ENCODE measurements at regions not wholly inside any gene's neighbourhood (a gene's known extent, or its start where the extent isn't known, plus 50 kb on each side); places are given as distances from the start of the nearest gene placed in this dataset.

- Histone ChIP-seq H3K27me3 (ENCODE audit: insufficient read depth, poor library complexity, severe bottlenecking) (peaks cover 4% of the 10 kb centered on the region), H3K4me1 (ENCODE audit: insufficient read depth, poor library complexity, severe bottlenecking) (no peaks in the 10 kb centered on the region), H3K4me3 (ENCODE audit: severe bottlenecking) (no peak overlapping the region), H3K27ac (ENCODE audit: poor library complexity, severe bottlenecking) (no peak overlapping the region), H3K36me3 (ENCODE audit: low read depth) (no peaks in the 10 kb centered on the region), H3K9me3 (ENCODE audit: severe bottlenecking) (peaks cover 3% of the 10 kb centered on the region)
- ATAC-seq (ENCODE audit: low read depth) = no peak
- no peak for DNase-seq (ENCODE audit: low spot score)
- TF ChIP-seq, protein P1, sequence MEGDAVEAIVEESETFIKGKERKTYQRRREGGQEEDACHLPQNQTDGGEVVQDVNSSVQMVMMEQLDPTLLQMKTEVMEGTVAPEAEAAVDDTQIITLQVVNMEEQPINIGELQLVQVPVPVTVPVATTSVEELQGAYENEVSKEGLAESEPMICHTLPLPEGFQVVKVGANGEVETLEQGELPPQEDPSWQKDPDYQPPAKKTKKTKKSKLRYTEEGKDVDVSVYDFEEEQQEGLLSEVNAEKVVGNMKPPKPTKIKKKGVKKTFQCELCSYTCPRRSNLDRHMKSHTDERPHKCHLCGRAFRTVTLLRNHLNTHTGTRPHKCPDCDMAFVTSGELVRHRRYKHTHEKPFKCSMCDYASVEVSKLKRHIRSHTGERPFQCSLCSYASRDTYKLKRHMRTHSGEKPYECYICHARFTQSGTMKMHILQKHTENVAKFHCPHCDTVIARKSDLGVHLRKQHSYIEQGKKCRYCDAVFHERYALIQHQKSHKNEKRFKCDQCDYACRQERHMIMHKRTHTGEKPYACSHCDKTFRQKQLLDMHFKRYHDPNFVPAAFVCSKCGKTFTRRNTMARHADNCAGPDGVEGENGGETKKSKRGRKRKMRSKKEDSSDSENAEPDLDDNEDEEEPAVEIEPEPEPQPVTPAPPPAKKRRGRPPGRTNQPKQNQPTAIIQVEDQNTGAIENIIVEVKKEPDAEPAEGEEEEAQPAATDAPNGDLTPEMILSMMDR (IDR thresholded peaks at IDR 0.05; ENCODE audit: poor library complexity, severe bottlenecking) = no peak
Measured at GRCh38 chr14:25472700-25473099, 422.8 kb upstream of the STXBP6 start.

GRCh38 chr14:25464772-25465171, 414.8 kb upstream of the STXBP6 start:
- no peaks in the 10 kb centered on the region for H3K36me3 ChIP-seq (ENCODE audit: low read depth)
- no peak overlapping the region for H3K27ac ChIP-seq (ENCODE audit: poor library complexity, severe bottlenecking)
- H3K27me3 ChIP-seq (ENCODE audit: insufficient read depth, poor library complexity, severe bottlenecking) = peaks cover 4% of the 10 kb centered on the region
- no peaks in the 10 kb centered on the region for H3K9me3 ChIP-seq (ENCODE audit: severe bottlenecking)
- TF ChIP-seq, protein P1 (IDR thresholded peaks at IDR 0.05; ENCODE audit: poor library complexity, severe bottlenecking) = no peak
- H3K4me3 ChIP-seq (ENCODE audit: severe bottlenecking) = no peak overlapping the region
- no peak for DNase-seq (ENCODE audit: low spot score)
- no peaks in the 10 kb centered on the region for H3K4me1 ChIP-seq (ENCODE audit: insufficient read depth, poor library complexity, severe bottlenecking)
- ATAC-seq (ENCODE audit: low read depth) = no peak

DNA sequence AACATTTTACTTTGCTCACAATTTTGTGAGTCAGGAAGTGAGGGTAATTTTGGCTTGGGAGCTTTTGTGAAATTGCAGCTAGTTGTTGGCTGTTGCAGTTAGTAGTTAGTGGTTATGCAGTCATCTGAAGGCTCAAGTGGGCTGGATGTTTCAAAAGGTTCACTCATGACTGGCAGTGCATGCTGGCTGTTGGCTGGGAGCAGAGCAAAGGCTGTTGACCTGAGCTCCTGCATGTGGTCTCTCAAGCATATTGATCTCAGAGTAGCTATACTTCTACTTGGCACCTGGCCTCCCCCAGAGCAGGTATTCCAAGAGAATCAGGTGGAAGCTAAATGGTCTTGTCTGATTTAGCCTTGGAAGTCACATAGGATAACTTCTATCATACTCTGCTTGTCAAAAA, 414.1 kb upstream of the STXBP6 start:
- no peak for ATAC-seq (ENCODE audit: low read depth)
- no peak for DNase-seq (ENCODE audit: low spot score)
- TF ChIP-seq, protein P1 (IDR thresholded peaks at IDR 0.05; ENCODE audit: poor library complexity, severe bottlenecking) = no peak
- H3K4me1 ChIP-seq (ENCODE audit: insufficient read depth, poor library complexity, severe bottlenecking) = no peaks in the 10 kb centered on the region
- no peak overlapping the region for H3K4me3 ChIP-seq (ENCODE audit: severe bottlenecking)
- H3K27me3 ChIP-seq (ENCODE audit: insufficient read depth, poor library complexity, severe bottlenecking) = peaks cover 4% of the 10 kb centered on the region
- H3K36me3 ChIP-seq (ENCODE audit: low read depth) = no peaks in the 10 kb centered on the region
- H3K9me3 ChIP-seq (ENCODE audit: severe bottlenecking) = no peaks in the 10 kb centered on the region
- no peak overlapping the region for H3K27ac ChIP-seq (ENCODE audit: poor library complexity, severe bottlenecking)

GRCh38 chr14:25463480-25463879, 413.5 kb upstream of the STXBP6 start:
- H3K9me3 ChIP-seq (ENCODE audit: severe bottlenecking) = no peaks in the 10 kb centered on the region
- no peak for DNase-seq (ENCODE audit: low spot score)

DNA sequence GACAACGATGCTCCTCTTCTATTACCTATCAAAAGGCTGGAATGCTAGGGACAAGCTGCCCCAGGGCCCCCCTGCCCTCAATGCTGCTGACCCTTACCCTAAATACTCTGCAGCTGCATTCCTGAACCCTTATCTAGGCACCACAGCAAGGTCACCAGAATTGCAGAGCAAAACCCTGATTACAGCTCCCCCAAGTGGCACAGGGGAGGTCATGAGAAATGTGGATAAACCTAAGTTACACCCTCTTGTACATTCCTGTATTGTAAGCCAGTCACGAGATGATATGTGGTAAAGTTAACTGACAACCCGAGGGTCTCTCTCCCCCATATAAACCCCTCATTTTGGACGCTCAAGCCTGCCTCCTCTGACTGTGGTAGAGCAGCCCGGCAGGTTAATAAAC, 411.8 kb upstream of the STXBP6 start:
- no peaks in the 10 kb centered on the region for H3K27me3 ChIP-seq (ENCODE audit: insufficient read depth, poor library complexity, severe bottlenecking)
- no peaks in the 10 kb centered on the region for H3K4me1 ChIP-seq (ENCODE audit: insufficient read depth, poor library complexity, severe bottlenecking)
- no peak overlapping the region for H3K27ac ChIP-seq (ENCODE audit: poor library complexity, severe bottlenecking)
- no peak for ATAC-seq (ENCODE audit: low read depth)
- no peak overlapping the region for H3K4me3 ChIP-seq (ENCODE audit: severe bottlenecking)
- no peaks in the 10 kb centered on the region for H3K9me3 ChIP-seq (ENCODE audit: severe bottlenecking)
- no peaks in the 10 kb centered on the region for H3K36me3 ChIP-seq (ENCODE audit: low read depth)
- DNase-seq (ENCODE audit: low spot score) = no peak
- TF ChIP-seq, protein P1 (IDR thresholded peaks at IDR 0.05; ENCODE audit: poor library complexity, severe bottlenecking) = no peak

More at GRCh38 chr14:25463480-25463879, 413.5 kb upstream of the STXBP6 start:
- Histone ChIP-seq H3K4me1 (ENCODE audit: insufficient read depth, poor library complexity, severe bottlenecking) (no peaks in the 10 kb centered on the region), H3K27ac (ENCODE audit: poor library complexity, severe bottlenecking) (no peak overlapping the region), H3K27me3 (ENCODE audit: insufficient read depth, poor library complexity, severe bottlenecking) (peaks cover under 1% of the 10 kb centered on the region), H3K36me3 (ENCODE audit: low read depth) (no peaks in the 10 kb centered on the region), H3K4me3 (ENCODE audit: severe bottlenecking) (no peak overlapping the region)
- no peak for ATAC-seq (ENCODE audit: low read depth)
- TF ChIP-seq, protein P1 (IDR thresholded peaks at IDR 0.05; ENCODE audit: poor library complexity, severe bottlenecking) = no peak

All from RWPE2 (cell line).